ENCODE measurements at regions not wholly inside any gene's neighbourhood (a gene's known extent, or its start where the extent isn't known, plus 50 kb on each side); places are given as distances from the start of the nearest gene placed in this dataset.

DNA sequence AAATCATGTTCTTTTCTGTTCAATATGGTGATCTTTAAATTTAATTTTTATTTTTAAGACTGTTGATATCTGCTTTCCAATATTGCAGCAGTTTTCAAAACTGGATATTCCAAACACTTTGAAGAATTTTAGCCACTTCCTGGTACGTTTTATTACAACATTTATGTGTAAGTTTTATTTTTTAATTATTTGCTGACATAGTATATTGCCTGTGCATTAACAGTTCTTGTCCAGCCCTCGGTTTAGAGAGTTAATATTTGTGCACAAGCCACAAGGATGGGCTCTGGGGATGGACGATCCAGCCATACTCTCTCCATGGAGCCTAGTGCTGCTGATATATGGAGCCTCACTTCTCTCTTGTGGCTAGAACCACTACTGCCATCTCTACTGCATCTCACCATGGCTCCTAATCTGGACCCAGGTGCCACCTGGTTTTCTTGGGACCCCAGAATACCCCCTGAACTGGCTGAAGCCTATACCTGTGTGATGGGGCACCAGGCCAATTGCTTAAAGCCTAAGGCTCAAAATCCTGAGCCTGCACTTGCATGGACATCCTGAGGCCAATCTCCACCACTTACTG is 262.5 kb downstream of the RASSF9 start:
- H3K4me1 Mint-ChIP-seq (ENCODE audit: insufficient read depth, unreplicated experiment), result no peaks in the 10 kb centered on the region
- no TSS peak for BruUV-seq (replicated peaks)
- no peak overlapping the region for H3K27ac Mint-ChIP-seq (ENCODE audit: low read depth, unreplicated experiment)
- no peaks in the 10 kb centered on the region for H3K36me3 Mint-ChIP-seq (ENCODE audit: insufficient read depth, unreplicated experiment)
- intact Hi-C loops (cut with micrococcal nuclease), result no loop called here
- no peak for DNase-seq (ENCODE audit: unreplicated experiment)
- H3K9me3 Mint-ChIP-seq (ENCODE audit: unreplicated experiment), result no peaks in the 10 kb centered on the region
- TF ChIP-seq, protein P1, sequence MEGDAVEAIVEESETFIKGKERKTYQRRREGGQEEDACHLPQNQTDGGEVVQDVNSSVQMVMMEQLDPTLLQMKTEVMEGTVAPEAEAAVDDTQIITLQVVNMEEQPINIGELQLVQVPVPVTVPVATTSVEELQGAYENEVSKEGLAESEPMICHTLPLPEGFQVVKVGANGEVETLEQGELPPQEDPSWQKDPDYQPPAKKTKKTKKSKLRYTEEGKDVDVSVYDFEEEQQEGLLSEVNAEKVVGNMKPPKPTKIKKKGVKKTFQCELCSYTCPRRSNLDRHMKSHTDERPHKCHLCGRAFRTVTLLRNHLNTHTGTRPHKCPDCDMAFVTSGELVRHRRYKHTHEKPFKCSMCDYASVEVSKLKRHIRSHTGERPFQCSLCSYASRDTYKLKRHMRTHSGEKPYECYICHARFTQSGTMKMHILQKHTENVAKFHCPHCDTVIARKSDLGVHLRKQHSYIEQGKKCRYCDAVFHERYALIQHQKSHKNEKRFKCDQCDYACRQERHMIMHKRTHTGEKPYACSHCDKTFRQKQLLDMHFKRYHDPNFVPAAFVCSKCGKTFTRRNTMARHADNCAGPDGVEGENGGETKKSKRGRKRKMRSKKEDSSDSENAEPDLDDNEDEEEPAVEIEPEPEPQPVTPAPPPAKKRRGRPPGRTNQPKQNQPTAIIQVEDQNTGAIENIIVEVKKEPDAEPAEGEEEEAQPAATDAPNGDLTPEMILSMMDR (IDR thresholded peaks at IDR 0.05; ENCODE audit: unreplicated experiment), result no peak
- no peaks in the 10 kb centered on the region for H3K27me3 Mint-ChIP-seq (ENCODE audit: insufficient read depth, unreplicated experiment)
- ChIA-PET CTCF (interaction anchor here (2.3 to 7.3 kb wide), 2 partner anchors 95 to 295 kb away, joined by 8 to 204 read pairs; no protein-coding TSS in a partner anchor), POLR2A (interaction anchor here (0.7 to 2.8 kb wide), 2 partner anchors 293 to 552 kb away, joined by 3 to 10 read pairs; no protein-coding TSS in a partner anchor)
- H3K4me3 Mint-ChIP-seq (ENCODE audit: unreplicated experiment), result no peak overlapping the region

- Mint-ChIP-seq H3K27ac (ENCODE audit: low read depth, unreplicated experiment) (no peak overlapping the region), H3K36me3 (ENCODE audit: insufficient read depth, unreplicated experiment) (no peaks in the 10 kb centered on the region), H3K9me3 (ENCODE audit: unreplicated experiment) (no peaks in the 10 kb centered on the region), H3K4me1 (ENCODE audit: insufficient read depth, unreplicated experiment) (no peaks in the 10 kb centered on the region), H3K27me3 (ENCODE audit: insufficient read depth, unreplicated experiment) (no peaks in the 10 kb centered on the region), H3K4me3 (ENCODE audit: unreplicated experiment) (no peak overlapping the region)
- no peak for DNase-seq (ENCODE audit: unreplicated experiment)
- TF ChIP-seq, protein P1 (IDR thresholded peaks at IDR 0.05; ENCODE audit: unreplicated experiment), result no peak
- intact Hi-C loops (cut with micrococcal nuclease), result no loop called here
- ChIA-PET CTCF (interaction anchor here (0.6 to 7.3 kb wide), 15 partner anchors 9 to 535 kb away, joined by 3 to 204 read pairs (median 4); no protein-coding TSS in a partner anchor), POLR2A (interaction anchor here (1.1 to 2.8 kb wide), 2 partner anchors 9 to 293 kb away, joined by 3 to 10 read pairs; no protein-coding TSS in a partner anchor)
- no TSS peak for BruUV-seq (replicated peaks)
These were observed 261.9 kb downstream of the RASSF9 start for GRCh38 chr12:85574291-85574690.

DNA sequence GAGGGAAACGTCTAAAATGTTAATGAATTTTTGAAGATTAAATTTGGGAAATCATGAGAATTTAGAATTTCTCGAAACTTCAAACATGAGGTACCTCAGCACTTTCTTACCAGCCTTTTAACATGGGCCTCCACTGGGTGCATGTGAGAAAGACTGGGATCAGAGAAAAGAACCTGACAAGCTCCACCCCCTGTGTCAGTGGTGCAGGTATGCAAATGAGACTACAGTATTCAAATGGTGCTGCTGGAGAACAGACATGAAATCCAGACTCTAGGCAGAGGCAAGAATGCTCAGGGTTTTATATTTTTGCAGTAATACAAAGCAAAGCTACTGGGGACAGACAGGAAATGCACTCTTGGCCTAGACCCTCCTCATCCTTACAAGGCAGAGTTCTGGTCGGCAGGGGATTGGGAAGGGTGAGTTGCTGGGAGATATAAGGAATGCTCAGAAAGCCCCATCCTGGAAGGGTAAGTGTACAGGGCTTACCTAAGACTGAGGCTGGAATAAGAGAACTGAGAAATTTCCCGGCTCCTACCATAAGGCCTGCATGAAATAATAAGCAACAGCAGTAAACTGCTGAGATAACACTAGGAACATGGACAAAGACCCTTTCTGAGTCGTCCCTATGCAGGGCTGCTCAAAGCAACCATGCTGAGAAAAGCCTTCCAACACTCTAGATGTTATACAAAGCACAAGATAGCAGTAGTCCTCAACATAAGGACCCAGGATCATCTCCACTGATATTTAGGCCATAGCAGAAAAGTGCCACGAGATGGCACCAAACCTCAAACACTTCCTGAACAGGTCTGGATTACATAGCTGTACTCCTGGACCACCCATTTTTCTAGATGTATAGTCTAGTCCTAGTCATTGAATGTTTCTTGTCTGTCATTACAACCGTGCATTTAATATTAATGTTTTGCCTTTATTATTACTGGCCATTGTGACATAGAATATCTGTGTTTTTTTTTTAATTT is 260.8 kb downstream of the RASSF9 start:
- no peaks in the 10 kb centered on the region for H3K36me3 Mint-ChIP-seq (ENCODE audit: insufficient read depth, unreplicated experiment)
- TF ChIP-seq, protein P1 (IDR thresholded peaks at IDR 0.05; ENCODE audit: unreplicated experiment), result peak; percentile 66
- peak; percentile 79 for DNase-seq (ENCODE audit: unreplicated experiment)
- BruUV-seq (replicated peaks), result no TSS peak
- no peaks in the 10 kb centered on the region for H3K9me3 Mint-ChIP-seq (ENCODE audit: unreplicated experiment)
- H3K4me3 Mint-ChIP-seq (ENCODE audit: unreplicated experiment), result no peak overlapping the region
- ChIA-PET CTCF (interaction anchor here (0.6 to 7.3 kb wide), 27 partner anchors 8 to 1767 kb away, joined by 3 to 204 read pairs (median 3); partner anchors contain the start of gene RASSF9), POLR2A (interaction anchor here (0.6 to 2.8 kb wide), 5 partner anchors 10 to 294 kb away, joined by 3 to 10 read pairs (median 3); partner anchors contain the start of gene RASSF9)
- H3K27me3 Mint-ChIP-seq (ENCODE audit: insufficient read depth, unreplicated experiment), result no peaks in the 10 kb centered on the region
- intact Hi-C loops (cut with micrococcal nuclease), result loop anchor here (1.0 to 5.0 kb wide), 3 partner anchors 108 to 297 kb away; no protein-coding TSS in a partner anchor
- H3K4me1 Mint-ChIP-seq (ENCODE audit: insufficient read depth, unreplicated experiment), result no peaks in the 10 kb centered on the region
- H3K27ac Mint-ChIP-seq (ENCODE audit: low read depth, unreplicated experiment), result no peak overlapping the region

Data from MCF 10A (cell line).